ENCODE measurements at regions not wholly inside any gene's neighbourhood (a gene's known extent, or its start where the extent isn't known, plus 50 kb on each side); places are given as distances from the start of the nearest gene placed in this dataset.
"Not testable (repeated sequence)": the region's sequence is repeated elsewhere in the genome, so short reads cannot be mapped to it uniquely, and the experiment has no call there.

DNA sequence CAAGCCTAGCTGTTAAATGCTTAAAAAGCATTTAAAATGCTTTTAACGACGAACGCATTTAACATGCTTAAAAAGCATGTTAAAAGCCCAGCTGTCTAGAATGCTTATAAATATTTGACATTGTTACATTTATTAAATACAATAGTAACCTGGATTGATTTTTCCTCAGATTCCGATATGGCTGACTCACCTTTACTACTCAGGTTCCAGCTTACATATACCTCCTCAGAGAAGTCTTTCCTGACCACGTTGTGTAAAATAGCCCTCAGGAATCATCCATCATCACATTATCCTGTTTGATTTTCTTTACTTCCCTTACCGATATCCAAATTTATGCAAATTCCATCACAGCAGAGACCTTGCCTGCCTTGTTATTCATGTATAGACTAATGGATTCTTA is 51.4 kb downstream of the SLC41A2 start:
- H3K27me3 ChIP-seq: no peaks in the 10 kb centered on the region
- H3K4me3 ChIP-seq: no peak overlapping the region
- H3K9me3 ChIP-seq: no peaks in the 10 kb centered on the region
- H3K36me3 ChIP-seq: no peaks in the 10 kb centered on the region
- no peak for TF ChIP-seq POLR2A (IDR thresholded peaks at IDR 0.05)
- TF ChIP-seq, protein P1, sequence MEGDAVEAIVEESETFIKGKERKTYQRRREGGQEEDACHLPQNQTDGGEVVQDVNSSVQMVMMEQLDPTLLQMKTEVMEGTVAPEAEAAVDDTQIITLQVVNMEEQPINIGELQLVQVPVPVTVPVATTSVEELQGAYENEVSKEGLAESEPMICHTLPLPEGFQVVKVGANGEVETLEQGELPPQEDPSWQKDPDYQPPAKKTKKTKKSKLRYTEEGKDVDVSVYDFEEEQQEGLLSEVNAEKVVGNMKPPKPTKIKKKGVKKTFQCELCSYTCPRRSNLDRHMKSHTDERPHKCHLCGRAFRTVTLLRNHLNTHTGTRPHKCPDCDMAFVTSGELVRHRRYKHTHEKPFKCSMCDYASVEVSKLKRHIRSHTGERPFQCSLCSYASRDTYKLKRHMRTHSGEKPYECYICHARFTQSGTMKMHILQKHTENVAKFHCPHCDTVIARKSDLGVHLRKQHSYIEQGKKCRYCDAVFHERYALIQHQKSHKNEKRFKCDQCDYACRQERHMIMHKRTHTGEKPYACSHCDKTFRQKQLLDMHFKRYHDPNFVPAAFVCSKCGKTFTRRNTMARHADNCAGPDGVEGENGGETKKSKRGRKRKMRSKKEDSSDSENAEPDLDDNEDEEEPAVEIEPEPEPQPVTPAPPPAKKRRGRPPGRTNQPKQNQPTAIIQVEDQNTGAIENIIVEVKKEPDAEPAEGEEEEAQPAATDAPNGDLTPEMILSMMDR (IDR thresholded peaks at IDR 0.05): no peak
- H3K27ac ChIP-seq: no peak overlapping the region
- H3K4me1 ChIP-seq: no peaks in the 10 kb centered on the region
- DNase-seq: no peak

DNA sequence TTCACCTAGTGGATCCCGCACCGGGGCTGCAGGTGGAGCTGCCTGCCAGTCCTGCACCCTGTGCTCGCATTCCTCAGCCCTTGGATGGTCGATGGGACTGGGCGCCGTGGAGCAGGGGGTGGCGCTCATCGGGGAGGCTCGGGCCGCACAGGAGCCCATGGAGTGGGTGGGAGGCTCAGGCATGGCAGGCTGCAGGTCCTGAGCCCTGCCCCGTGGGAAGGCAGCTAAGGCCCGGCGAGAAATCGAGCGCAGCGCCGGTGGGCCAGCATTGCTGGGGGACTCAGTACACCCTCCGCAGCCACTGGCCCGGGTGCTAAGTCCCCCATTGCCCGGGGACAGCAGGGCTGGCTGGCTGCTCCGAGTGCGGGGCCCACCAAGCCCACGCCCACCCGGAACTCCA is 52.6 kb downstream of the SLC41A2 start:
- not testable (repeated sequence) for DNase-seq, H3K27me3 ChIP-seq, H3K27ac ChIP-seq, H3K9me3 ChIP-seq, H3K36me3 ChIP-seq, H3K4me3 ChIP-seq, H3K4me1 ChIP-seq

DNA sequence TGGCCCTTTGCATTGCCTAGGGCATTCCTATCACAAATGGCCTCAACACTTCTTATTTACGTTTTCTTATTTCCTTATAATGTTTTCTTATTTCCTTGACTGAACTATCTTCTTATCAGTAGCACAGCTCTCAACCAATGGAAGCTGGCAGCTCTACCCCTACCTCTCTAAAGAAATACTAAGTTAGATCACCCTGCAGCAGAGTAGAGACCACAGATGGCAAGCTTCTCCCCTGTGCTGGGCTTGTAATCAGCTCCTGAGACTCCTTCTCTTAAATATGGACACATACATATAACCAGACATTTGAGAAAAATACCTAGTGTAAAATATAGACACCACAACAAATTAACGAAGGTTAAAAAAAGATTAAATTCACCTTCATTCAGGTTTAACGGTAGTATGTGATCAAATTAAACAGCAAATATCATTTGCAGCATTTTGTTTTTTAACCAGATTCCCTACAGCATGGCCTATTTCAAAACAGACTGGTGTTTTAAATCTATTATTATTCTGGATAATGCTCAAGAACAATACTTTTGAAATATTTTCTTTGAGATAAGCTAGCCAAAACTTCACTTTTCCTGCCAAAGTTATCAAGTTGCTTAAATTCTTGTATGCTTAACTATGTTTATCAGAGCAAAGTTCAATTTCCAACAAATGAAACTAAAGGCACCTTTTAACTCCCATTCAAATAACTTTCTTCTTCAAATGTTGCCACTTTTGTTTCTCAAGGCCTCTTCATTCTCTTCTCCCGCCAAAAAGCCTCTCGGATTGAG is 54.3 kb downstream of the SLC41A2 start:
- Histone ChIP-seq H3K9me3 (peaks cover 0 to 7% (median 0%) of the 10 kb centered on the region in 4 donors), H3K36me3 (no peaks in the 10 kb centered on the region), H3K27ac (no peak overlapping the region), H3K4me3 (no peak overlapping the region), H3K4me1 (no peaks in the 10 kb centered on the region), H3K27me3 (no peaks in the 10 kb centered on the region)
- TF ChIP-seq, protein P1 (IDR thresholded peaks at IDR 0.05): no peak
- no peak for TF ChIP-seq POLR2A (IDR thresholded peaks at IDR 0.05)
- no peak for DNase-seq

DNA sequence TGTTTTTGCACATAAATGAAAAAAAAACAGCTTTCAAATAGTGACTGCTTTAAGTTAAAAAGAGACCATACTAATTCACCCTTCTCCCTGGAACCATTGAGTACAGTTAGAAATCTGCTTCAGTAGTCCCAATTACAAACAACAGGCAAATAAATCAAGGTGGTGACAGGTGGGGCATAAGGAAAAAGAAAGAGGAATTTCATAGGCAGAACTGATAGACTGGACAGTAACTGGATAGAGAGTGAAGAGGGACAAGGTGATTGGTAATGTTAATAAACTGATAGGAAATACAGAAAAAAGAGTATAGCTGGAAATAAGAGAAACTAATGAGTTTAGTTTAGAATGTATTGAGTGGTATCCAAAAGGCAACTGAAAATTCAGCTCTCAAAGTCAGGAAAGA is 56.0 kb downstream of the SLC41A2 start:
- no peak overlapping the region for H3K27ac ChIP-seq
- H3K4me3 ChIP-seq: no peak overlapping the region
- DNase-seq: no peak
- no peak for TF ChIP-seq POLR2A (IDR thresholded peaks at IDR 0.05)
- TF ChIP-seq, protein P1 (IDR thresholded peaks at IDR 0.05): no peak
- H3K27me3 ChIP-seq: no peaks in the 10 kb centered on the region
- H3K36me3 ChIP-seq: no peaks in the 10 kb centered on the region
- H3K4me1 ChIP-seq: no peaks in the 10 kb centered on the region
- peaks cover 0 to 8% (median 0%) of the 10 kb centered on the region in 4 donors for H3K9me3 ChIP-seq

DNA sequence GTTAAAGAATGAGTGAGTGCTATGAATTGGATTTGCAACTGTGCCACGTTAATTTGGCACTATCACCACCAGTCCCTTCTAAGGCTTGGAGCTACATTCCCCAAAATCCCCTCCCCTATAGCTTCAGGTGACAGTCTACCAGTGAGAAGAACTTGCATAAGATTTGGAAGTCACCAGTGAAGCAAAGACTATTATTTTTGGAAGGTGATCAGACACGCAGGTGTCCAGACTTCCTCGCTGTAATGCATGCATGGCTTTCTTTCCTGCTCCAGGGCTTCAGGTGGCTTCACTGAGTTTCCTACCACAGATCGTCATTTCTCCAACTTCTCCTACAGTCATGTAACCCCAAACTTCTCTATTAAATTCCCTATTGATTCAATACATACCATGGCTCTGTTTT is 61.4 kb downstream of the SLC41A2 start:
- no peak for DNase-seq
- no peaks in the 10 kb centered on the region for H3K36me3 ChIP-seq
- no peaks in the 10 kb centered on the region for H3K4me1 ChIP-seq
- peaks cover 0 to 8% (median 0%) of the 10 kb centered on the region in 4 donors for H3K9me3 ChIP-seq
- TF ChIP-seq, protein P1 (IDR thresholded peaks at IDR 0.05): no peak
- TF ChIP-seq POLR2A (IDR thresholded peaks at IDR 0.05): no peak
- H3K4me3 ChIP-seq: no peak overlapping the region
- H3K27me3 ChIP-seq: no peaks in the 10 kb centered on the region
- no peak overlapping the region for H3K27ac ChIP-seq

DNA sequence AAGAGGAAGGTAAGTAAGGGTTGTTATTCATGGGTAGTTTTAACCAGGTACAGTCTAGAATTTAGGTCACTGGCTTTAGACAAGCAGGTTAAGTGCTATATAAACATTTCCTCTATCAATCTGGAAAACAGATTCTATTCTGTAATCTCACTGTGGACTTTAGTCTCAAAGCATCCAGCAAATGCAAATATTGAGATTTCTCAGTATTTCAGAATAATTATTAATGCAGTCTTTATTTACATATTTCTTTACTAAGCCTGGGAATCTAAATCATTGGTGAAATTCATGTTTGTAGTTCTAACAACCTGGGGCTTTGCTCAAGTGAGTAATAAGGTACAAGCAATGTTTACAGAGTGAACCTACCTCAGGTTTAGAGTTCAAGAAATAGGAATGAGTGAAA is 61.9 kb downstream of the SLC41A2 start:
- Histone ChIP-seq H3K27me3 (no peaks in the 10 kb centered on the region), H3K4me1 (no peaks in the 10 kb centered on the region), H3K9me3 (peaks cover 0 to 8% (median 0%) of the 10 kb centered on the region in 4 donors), H3K36me3 (no peaks in the 10 kb centered on the region), H3K27ac (no peak overlapping the region), H3K4me3 (no peak overlapping the region)
- no peak for TF ChIP-seq POLR2A (IDR thresholded peaks at IDR 0.05)
- TF ChIP-seq, protein P1 (IDR thresholded peaks at IDR 0.05): no peak
- DNase-seq: no peak

Measured in Peyer's patch (tissue), 4 donors.